HEK293 (cell line): ENCODE measurements at regions not wholly inside any gene's neighbourhood (a gene's known extent, or its start where the extent isn't known, plus 50 kb on each side); places are given as distances from the start of the nearest gene placed in this dataset.

Experiments
- CTCF ChIA-PET: fragments of 350-600 bp; formaldehyde crosslinking; extraction: SDS; loops from one replicate; lab custom pipeline; 2021; ENCODE audit warnings: antibody characterized with exemption; lab: Yijun Ruan, JAX
- POLR2A ChIA-PET: fragments of 300-600 bp; formaldehyde crosslinking; extraction: SDS; loops from one replicate; lab custom pipeline; 2020; ENCODE audit warnings: antibody characterized with exemption, inconsistent platforms; lab: Yijun Ruan, JAX
- H3K27ac ChIP-seq: fragments of 200-500 bp; sonication (Bioruptor generic); 2 replicates; pipeline ENCODE4 v1.5.1; 2014; ENCODE audit warnings: low read depth, low read length, control low read depth, inconsistent platforms; ENCODE audit errors: extremely low read depth
- H3K36me3 ChIP-seq, 2 experiments: fragments of 200-500 bp in 1 of 2; sonication (Bioruptor generic) in 1 of 2; 1 replicate in 1 of 2; 2 replicates in 1 of 2; pipeline ENCODE4 v1.5.1; 2014 to 2017; ENCODE audit warnings: inconsistent platforms in 2 of 2, low read length in 2 of 2; ENCODE audit not compliant: control insufficient read depth in 2 of 2, insufficient read depth in 1 of 2
- H3K4me1 ChIP-seq: fragments of 200-500 bp; sonication (Bioruptor generic); 2 replicates; pipeline ENCODE4 v1.5.1; 2014; ENCODE audit warnings: mild to moderate bottlenecking, low read length, inconsistent platforms; ENCODE audit not compliant: control insufficient read depth, insufficient read depth
- H3K4me3 ChIP-seq: 2 replicates; pipeline ENCODE4 v1.5.1; 2011; ENCODE audit warnings: low read depth, mild to moderate bottlenecking, control low read depth, low read length, moderate library complexity
- H3K9me3 ChIP-seq: fragments of 200-500 bp; sonication (Bioruptor generic); 2 replicates; pipeline ENCODE4 v1.5.1; 2014; ENCODE audit warnings: low read depth, low read length, inconsistent platforms; ENCODE audit not compliant: control insufficient read depth, insufficient read depth
- EGR2 ChIP-seq: fragments of 450-650 bp; formaldehyde crosslinking; IDR thresholded peaks from 2 replicates; pipeline ENCODE4 v1.5.1; 2016; ENCODE audit warnings: low read depth, missing biosample characterization, missing genetic modification characterization
- ZBTB1 ChIP-seq: fragments of 450-650 bp; formaldehyde crosslinking; IDR thresholded peaks from 2 replicates; pipeline ENCODE4 v1.5.1; 2016; ENCODE audit warnings: missing biosample characterization, missing genetic modification characterization
- ZIC2 ChIP-seq: fragments of 450-650 bp; formaldehyde crosslinking; IDR thresholded peaks from 2 replicates; pipeline ENCODE4 v1.5.1; 2016; ENCODE audit warnings: missing biosample characterization, missing genetic modification characterization
- ZNF157 ChIP-seq: fragments of 450-650 bp; formaldehyde crosslinking; IDR thresholded peaks from 2 replicates; pipeline ENCODE4 v1.5.1; 2016; ENCODE audit warnings: missing biosample characterization, missing genetic modification characterization
- ZNF394 ChIP-seq: fragments of 450-650 bp; formaldehyde crosslinking; IDR thresholded peaks from 2 replicates; pipeline ENCODE4 v1.5.1; 2016; ENCODE audit warnings: missing biosample characterization, missing genetic modification characterization, mild to moderate bottlenecking, moderate library complexity, borderline replicate concordance
- ZNF423 ChIP-seq: fragments of 450-650 bp; formaldehyde crosslinking; IDR thresholded peaks from 2 replicates; pipeline ENCODE4 v1.5.1; 2016; ENCODE audit warnings: missing biosample characterization, missing genetic modification characterization
- ZNF501 ChIP-seq: fragments of 450-650 bp; formaldehyde crosslinking; IDR thresholded peaks from 2 replicates; pipeline ENCODE4 v1.5.1; 2016; ENCODE audit warnings: missing biosample characterization, missing genetic modification characterization
- ZNF585B ChIP-seq: fragments of 450-650 bp; formaldehyde crosslinking; IDR thresholded peaks from 2 replicates; pipeline ENCODE4 v1.5.1; 2016; ENCODE audit warnings: missing biosample characterization, missing genetic modification characterization
- ZNF701 ChIP-seq: fragments of 450-650 bp; formaldehyde crosslinking; IDR thresholded peaks from 2 replicates; pipeline ENCODE4 v1.5.1; 2016; ENCODE audit warnings: missing biosample characterization, missing genetic modification characterization
- ZNF837 ChIP-seq: fragments of 450-650 bp; formaldehyde crosslinking; IDR thresholded peaks from 2 replicates; pipeline ENCODE4 v1.5.1; 2016; ENCODE audit warnings: missing biosample characterization, missing genetic modification characterization
- TF ChIP-seq, protein P1 (sequence below): fragments of 450-650 bp; formaldehyde crosslinking; IDR thresholded peaks from 2 replicates; pipeline ENCODE4 v1.5.1; 2016; ENCODE audit warnings: missing biosample characterization, missing genetic modification characterization, borderline replicate concordance
- TF ChIP-seq, protein P2 (sequence below): fragments of 450-650 bp; formaldehyde crosslinking; IDR thresholded peaks from 2 replicates; pipeline ENCODE4; 2016; ENCODE audit warnings: missing biosample characterization, missing genetic modification characterization
- TF ChIP-seq, protein P3 (sequence below): fragments of 450-650 bp; formaldehyde crosslinking; IDR thresholded peaks from 2 replicates; pipeline ENCODE4 v1.5.1; 2016; ENCODE audit warnings: missing biosample characterization, missing genetic modification characterization

DNA sequence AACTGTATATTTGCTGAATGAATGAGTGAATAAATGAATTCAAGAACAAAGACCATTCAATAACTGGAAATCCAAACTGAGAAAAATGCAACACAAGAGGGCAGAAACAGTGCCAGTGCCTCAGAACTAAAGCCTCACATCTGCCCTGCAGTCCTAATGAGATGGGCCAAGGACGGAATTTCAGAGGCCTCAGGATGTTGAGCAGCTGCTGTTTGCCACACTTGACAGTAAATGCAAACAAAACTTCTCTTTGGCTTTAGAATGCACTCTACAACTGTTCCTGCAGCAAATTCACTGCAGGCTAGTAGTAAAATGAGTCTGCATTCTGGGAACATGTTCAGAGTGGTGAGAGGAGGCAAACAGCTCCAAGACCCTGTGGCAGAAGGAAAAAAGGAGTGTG is 177.6 kb upstream of the LRFN2 start (continued):
- TF ChIP-seq, protein P1, sequence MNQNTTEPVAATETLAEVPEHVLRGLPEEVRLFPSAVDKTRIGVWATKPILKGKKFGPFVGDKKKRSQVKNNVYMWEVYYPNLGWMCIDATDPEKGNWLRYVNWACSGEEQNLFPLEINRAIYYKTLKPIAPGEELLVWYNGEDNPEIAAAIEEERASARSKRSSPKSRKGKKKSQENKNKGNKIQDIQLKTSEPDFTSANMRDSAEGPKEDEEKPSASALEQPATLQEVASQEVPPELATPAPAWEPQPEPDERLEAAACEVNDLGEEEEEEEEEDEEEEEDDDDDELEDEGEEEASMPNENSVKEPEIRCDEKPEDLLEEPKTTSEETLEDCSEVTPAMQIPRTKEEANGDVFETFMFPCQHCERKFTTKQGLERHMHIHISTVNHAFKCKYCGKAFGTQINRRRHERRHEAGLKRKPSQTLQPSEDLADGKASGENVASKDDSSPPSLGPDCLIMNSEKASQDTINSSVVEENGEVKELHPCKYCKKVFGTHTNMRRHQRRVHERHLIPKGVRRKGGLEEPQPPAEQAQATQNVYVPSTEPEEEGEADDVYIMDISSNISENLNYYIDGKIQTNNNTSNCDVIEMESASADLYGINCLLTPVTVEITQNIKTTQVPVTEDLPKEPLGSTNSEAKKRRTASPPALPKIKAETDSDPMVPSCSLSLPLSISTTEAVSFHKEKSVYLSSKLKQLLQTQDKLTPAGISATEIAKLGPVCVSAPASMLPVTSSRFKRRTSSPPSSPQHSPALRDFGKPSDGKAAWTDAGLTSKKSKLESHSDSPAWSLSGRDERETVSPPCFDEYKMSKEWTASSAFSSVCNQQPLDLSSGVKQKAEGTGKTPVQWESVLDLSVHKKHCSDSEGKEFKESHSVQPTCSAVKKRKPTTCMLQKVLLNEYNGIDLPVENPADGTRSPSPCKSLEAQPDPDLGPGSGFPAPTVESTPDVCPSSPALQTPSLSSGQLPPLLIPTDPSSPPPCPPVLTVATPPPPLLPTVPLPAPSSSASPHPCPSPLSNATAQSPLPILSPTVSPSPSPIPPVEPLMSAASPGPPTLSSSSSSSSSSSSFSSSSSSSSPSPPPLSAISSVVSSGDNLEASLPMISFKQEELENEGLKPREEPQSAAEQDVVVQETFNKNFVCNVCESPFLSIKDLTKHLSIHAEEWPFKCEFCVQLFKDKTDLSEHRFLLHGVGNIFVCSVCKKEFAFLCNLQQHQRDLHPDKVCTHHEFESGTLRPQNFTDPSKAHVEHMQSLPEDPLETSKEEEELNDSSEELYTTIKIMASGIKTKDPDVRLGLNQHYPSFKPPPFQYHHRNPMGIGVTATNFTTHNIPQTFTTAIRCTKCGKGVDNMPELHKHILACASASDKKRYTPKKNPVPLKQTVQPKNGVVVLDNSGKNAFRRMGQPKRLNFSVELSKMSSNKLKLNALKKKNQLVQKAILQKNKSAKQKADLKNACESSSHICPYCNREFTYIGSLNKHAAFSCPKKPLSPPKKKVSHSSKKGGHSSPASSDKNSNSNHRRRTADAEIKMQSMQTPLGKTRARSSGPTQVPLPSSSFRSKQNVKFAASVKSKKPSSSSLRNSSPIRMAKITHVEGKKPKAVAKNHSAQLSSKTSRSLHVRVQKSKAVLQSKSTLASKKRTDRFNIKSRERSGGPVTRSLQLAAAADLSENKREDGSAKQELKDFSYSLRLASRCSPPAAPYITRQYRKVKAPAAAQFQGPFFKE (tag by site-specific recombination) = no peak
- TF ChIP-seq, protein P2, sequence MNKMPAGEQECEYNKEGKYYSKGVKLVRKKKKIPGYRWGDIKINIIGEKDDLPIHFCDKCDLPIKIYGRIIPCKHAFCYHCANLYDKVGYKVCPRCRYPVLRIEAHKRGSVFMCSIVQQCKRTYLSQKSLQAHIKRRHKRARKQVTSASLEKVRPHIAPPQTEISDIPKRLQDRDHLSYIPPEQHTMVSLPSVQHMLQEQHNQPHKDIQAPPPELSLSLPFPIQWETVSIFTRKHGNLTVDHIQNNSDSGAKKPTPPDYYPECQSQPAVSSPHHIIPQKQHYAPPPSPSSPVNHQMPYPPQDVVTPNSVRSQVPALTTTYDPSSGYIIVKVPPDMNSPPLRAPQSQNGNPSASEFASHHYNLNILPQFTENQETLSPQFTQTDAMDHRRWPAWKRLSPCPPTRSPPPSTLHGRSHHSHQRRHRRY (tag by site-specific recombination) = no peak
- TF ChIP-seq ZNF837 (tag by site-specific recombination) = no peak
- TF ChIP-seq, protein P3, sequence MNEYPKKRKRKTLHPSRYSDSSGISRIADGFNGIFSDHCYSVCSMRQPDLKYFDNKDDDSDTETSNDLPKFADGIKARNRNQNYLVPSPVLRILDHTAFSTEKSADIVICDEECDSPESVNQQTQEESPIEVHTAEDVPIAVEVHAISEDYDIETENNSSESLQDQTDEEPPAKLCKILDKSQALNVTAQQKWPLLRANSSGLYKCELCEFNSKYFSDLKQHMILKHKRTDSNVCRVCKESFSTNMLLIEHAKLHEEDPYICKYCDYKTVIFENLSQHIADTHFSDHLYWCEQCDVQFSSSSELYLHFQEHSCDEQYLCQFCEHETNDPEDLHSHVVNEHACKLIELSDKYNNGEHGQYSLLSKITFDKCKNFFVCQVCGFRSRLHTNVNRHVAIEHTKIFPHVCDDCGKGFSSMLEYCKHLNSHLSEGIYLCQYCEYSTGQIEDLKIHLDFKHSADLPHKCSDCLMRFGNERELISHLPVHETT (tag by site-specific recombination) = no peak
- TF ChIP-seq ZNF423 = no peak

DNA sequence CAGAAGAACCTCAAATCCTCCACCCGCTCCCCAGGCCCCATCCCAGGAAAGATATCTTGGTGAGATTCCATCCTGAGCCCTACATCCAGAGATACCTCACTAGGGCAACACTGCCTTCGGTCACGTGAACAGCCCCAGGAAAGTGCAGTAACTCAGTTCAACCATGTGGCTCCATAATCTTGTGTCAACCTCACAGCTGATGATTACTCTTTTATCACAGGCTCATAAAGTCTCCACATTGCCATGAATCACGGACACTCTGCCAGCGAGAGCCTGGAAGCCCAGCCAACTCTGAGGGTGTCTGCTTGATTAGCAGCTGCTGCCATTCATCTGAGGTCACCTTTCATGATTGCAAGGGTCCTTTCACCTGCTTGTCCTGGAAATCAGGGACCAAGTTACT is 175.8 kb upstream of the LRFN2 start:
- H3K36me3 ChIP-seq = no peaks in the 10 kb centered on the region
- H3K27ac ChIP-seq = no peak overlapping the region
- POLR2A ChIA-PET = no interaction called here
- TF ChIP-seq ZNF157 (tag by site-specific recombination) (no peak), ZIC2 (tag by site-specific recombination) (peak; percentile 50; the same call in 1 of the 2 replicates)
- TF ChIP-seq, all 188 proteins: peak for 1
- Histone ChIP-seq H3K9me3 (no peaks in the 10 kb centered on the region), H3K4me1 (no peaks in the 10 kb centered on the region), H3K4me3 (no peak overlapping the region)
- CTCF ChIA-PET = no interaction called here

DNA sequence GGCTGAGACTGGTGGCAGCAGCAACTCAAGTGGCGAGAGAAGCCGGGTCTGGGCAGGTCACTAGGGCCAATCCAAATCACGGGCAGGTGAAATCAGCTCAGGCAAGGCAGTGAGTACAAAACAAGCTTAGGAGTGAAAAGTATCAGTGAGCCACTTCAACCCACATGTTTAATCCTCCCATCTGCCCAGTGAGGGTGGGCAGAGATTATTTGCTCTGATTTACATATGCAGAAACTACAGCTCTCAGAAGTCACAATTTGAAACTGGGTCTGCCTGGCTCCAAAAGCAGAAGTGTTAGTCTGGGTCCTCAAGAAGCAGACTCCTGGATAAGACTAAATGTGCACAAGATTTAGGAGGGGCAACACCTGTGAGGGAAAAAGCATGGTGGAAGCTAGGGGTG is 173.7 kb upstream of the LRFN2 start:
- Histone ChIP-seq H3K4me1 (no peaks in the 10 kb centered on the region), H3K4me3 (no peak overlapping the region), H3K27ac (no peak overlapping the region), H3K36me3 (no peaks in the 10 kb centered on the region), H3K9me3 (no peaks in the 10 kb centered on the region)
- TF ChIP-seq ZNF837 (tag by site-specific recombination) (no peak), ZNF701 (no peak), ZNF501 (tag by site-specific recombination) (no peak), ZNF394 (tag by site-specific recombination) (no peak), ZNF585B (tag by site-specific recombination) (no peak), EGR2 (tag by site-specific recombination) (no peak), ZBTB1 (tag by site-specific recombination) (no peak)
- CTCF ChIA-PET = interaction anchor here (0.6 kb wide), 2 partner anchors 41 to 780 kb away, joined by 3 to 5 read pairs; no protein-coding TSS in a partner anchor
- POLR2A ChIA-PET = no interaction called here
